NCI-H2107 treated with DMSO at 0.1 percent for 48 hours (cell line): ENCODE measurements at regions not wholly inside any gene's neighbourhood (a gene's known extent, or its start where the extent isn't known, plus 50 kb on each side); places are given as distances from the start of the nearest gene placed in this dataset.
A peak's percentile ranks its signal among the peaks of the same experiment; 100 is the strongest.
"Not testable (repeated sequence)": the region's sequence is repeated elsewhere in the genome, so short reads cannot be mapped to it uniquely, and the experiment has no call there.

Experiments used
- DNase-seq: peaks from one replicate; lab custom pipeline; 2025; ENCODE audit not compliant: unreplicated experiment; lab: John Stamatoyannopoulos, UW

GRCh38 chr13:34349091-34349722 is 531.3 kb downstream of the RFC3 start:
- DNase-seq, result no peak

DNA sequence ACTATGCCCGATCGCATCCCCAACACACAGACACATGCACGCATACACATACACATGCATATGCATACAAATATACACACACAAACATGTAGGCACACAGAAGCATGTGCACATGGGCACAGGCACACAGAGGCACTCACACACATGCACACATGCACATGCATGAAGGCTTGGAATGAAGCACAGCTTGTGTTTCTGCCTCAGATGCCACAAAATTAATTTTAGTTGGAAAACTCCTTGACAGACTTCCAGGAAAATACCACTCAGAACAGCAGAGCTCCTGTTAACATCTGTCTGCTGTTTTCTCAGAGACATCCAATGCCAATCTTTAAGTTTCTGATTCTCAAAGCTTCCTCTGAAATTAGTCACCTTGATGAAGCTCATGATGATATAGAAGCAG is 532.7 kb downstream of the RFC3 start:
- no peak for DNase-seq

DNA sequence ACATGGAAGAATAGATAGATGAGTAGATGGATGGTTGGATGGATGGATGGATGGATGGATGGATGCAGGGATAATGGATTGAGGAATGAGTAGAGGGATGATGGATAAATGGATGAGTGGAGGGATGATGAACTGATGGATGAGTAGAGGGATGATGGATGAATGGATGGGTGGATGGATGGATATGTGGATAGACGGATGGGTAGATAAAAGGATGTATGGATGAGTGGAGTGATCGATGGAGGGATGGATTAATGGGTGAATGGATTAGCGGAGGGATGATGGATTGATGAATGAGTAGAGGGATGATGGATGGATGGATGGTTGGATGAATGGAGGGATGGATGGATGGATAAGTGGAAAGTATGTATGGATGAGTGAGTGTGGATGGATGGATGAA is 533.2 kb downstream of the RFC3 start:
- DNase-seq, result no peak

GRCh38 chr13:34352958-34353357 is 535.0 kb downstream of the RFC3 start:
- DNase-seq, result no peak

- peak; percentile 5 for DNase-seq
Measured at GRCh38 chr13:34356686-34357434, 538.9 kb downstream of the RFC3 start.

DNA sequence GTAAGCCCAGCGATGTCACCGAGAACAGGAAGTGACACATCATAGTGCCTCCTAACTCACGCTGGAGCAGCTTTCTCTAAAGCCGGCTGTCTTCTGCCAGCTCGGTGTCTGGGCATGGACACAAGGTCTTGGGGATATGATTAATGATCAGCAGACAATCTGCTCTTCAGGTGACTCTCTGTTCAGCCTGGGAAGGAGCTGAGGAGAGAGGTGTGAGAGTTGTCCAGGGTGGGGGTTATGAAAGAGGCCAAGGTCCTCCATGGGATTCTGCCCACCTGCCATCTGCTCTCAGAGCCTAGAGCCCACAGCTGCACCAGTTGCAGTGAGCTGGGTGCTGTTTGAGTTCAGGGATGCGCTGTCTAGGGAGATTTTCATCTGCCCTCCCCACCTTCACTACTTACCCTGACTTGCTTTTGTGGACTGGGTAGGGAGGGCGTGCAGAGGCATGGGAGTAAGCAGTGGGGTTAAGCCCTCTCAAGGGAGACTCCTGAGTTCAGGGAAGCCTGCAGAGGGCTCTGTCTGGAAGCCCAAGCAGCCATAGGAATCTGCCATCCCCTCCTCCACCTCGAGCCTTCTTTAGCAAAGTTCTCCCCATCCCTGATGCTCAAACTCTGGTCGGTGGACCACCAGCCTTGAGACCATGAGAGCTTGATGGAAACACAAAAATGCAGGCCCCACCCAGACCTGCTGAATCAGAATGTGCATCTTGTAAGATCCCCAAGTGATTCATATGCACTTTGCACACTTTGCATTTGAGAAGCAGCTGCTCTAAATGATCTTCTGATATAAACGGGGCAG is 539.7 kb downstream of the RFC3 start:
- DNase-seq, result no peak

DNA sequence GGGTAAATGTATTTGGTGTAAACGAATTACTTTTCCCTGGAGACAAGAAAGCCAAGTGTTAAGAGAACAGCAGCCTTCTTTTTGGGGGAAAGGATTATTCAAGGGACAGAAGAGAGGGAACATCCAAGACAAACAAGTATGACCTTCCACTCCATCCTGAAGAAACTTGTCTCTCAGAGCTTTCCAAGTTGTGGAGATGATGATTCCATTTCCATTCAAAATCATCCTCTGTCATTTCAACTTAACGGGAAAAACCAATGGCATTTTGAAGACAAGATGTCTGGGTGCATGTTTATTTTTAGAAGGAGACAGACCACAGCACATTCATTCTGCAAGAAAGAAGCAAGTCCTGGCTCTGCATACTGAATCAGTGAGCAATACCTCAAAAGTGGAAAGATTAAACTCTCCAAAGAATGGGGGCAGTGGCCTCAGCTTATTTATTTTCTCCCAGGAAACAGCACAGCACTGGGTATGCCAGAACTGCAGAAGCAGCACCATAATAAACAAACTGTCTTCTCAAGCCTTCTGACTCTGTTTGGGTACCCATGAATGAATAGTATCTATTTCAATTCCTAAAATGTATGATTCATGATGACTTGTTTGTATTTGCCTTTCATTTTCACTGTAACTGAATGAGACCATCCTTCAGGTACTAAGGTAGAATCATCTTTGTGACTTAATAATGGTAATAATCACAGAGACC is 541.0 kb downstream of the RFC3 start:
- DNase-seq, result no peak

DNA sequence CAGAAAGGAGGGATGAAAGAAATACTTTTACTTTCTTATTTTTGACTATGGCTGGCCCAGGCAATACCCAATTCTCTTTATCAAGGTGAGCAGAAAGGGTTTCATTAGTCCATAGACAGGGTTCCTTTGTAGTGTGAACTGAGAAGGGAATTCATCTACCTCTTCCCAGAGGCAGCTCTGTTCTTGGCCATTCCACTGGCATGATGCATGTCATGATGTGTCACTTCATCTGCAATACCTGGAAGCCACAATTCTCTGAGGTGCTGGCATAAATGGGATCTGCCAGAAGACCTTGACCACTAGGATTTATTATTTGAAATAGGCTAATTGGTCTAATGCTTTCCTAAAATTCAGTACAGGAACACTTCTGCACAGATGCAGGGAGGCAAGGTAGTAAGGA is 542.8 kb downstream of the RFC3 start:
- no peak for DNase-seq

DNA sequence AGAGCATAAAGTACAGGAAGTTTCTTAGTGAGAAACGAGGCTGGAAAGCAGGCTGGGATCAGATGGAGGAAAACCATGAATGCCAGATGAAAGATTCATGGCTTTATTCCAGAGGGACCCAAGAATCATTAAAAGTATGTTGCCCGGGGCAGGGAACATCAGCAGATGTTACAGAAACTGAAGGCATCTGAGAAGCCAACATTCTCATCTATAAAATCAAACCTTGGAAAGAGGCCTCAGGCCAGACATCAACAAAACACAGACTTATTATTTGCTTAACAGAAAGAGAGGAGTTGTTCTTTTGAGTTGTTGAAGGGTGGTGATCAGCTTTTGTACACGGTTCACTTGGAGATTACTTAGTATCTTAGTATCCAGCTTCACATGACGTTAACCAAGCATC is 543.6 kb downstream of the RFC3 start:
- no peak for DNase-seq

GRCh38 chr13:34363266-34363665 is 545.3 kb downstream of the RFC3 start:
- DNase-seq, result no peak

GRCh38 chr13:34364633-34365032 is 546.7 kb downstream of the RFC3 start:
- no peak for DNase-seq

GRCh38 chr13:34369931-34370330 is 552.0 kb downstream of the RFC3 start:
- DNase-seq, result no peak

DNA sequence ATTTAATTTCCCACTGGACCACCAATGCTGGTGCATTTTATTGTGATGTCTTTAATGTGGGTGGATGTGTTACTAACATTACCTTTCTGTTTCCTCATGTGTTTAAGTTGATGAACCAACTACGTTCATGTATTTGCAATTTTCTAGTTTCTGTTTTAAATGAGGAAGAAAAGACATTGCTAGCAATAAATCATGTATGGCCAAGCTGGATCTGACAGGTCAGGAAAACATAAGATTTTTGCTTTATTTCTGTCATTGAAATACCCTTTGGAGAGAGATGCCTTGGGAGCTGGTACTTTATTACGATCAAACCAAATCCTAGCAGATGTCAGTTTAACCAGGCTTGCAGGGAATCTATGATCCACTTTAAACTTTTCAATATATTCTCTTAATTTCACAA is 553.2 kb downstream of the RFC3 start:
- no peak for DNase-seq

DNA sequence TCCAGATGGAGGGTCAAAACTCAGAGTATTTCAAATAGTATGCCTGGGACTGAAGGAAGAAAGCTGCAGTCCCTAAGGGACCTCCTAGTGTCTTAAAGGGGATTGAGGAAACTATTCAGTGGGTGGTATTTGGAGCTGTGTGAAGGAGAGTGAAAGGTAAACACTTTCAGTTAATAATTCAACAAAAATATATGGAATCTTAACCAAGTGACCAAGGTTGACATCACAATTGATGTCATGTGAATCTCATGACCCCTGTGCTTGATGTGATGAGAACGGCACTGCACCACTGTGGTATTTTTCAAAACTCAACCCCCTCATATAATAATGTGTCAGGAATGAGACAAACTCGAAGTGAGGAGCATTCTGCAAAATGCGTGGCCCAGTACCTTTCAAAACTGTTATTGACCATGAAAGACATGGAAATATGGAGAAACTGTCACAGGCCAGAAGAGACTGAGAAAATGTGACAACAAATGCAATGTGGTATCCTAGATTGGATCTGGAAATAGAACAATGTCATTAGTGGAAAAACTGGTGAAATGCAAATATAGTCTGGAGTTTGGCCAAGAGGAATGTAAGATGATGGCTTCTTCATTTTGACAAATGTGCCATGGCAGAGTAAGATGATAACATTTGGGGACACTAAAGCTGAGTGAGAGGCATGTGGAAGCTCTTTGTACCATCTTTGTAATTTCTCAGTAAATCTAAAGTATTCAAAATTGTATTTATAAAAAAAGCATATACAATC is 553.9 kb downstream of the RFC3 start:
- DNase-seq, result no peak

- DNase-seq, result no peak
Measured at GRCh38 chr13:34372581-34372980, 554.6 kb downstream of the RFC3 start.

DNA sequence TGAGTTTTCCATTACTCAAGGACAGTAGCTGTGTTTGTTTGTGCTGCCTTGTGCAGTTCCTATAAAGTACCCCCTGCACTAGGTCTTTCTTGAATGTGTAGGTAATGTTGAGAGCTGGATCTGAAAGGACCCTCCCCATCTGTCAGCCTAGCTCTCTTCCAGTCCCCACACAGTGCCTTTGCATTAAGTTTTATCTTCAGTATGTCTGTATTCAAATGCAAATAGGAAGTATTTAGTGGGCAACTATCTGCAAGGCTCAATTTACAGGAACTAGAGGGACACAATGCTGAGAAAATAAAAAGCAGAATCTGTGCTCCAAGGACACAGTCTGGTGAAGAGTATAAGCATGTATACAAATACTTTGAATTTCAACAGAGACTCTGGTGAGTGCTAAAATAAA is 558.5 kb downstream of the RFC3 start:
- no peak for DNase-seq

GRCh38 chr13:34381228-34381627 is 560.8 kb upstream of the NBEA start:
- DNase-seq, result no peak

DNA sequence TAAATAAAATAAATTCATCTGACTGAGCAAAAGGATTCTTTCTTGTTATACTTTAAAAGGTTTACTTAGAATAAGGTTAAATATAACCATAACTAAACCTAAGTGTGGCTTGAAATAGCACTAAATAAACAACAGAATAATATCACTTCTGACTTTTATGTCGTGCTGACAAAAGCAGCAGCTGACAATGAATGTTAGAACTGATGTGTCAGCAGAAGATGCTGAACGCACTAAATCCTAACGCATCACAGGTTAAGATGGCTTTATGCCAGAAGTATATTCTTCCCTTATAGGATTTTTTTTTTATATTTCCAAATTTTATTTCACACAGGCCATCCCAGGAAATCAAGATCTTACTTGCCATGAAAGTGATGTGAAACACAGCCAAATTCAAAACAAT is 558.3 kb upstream of the NBEA start:
- no peak for DNase-seq

DNA sequence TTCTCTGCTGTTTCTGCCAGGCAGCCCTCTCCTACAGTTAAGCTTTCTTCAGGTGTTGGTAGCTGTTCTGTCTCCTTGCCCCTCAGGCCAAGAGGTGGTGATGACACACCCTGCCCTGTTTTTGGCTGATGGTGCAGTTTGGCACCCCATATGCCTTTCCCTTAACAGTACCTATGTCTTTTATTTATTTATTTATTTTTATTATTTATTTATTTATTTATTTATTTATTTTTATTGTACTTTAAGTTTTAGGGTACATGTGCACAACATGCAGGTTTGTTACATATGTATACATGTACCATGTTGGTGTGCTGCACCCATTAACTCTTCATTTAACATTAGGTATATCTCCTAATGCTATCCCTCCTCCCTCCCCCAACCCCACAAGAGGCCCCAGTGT is 555.8 kb upstream of the NBEA start:
- DNase-seq, result not testable (repeated sequence)

DNA sequence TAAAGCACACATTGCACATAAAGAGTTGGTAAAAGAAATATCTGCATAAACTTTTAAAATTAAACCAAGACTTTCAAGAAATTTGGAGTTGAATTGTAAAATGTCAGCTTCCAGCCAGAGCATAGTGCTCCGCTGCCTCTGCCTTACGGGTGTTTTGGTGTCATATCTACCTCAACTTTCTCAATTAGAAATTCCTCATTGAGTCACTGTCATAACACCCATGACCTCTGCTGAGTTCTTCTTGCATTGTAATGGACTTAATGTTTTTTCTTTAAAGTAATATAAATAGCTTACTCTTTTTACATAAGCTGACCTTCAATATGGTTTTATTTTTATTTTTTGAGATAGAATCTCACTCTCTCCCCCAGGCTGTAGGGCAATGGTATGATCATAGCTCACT is 551.0 kb upstream of the NBEA start:
- DNase-seq, result no peak

DNA sequence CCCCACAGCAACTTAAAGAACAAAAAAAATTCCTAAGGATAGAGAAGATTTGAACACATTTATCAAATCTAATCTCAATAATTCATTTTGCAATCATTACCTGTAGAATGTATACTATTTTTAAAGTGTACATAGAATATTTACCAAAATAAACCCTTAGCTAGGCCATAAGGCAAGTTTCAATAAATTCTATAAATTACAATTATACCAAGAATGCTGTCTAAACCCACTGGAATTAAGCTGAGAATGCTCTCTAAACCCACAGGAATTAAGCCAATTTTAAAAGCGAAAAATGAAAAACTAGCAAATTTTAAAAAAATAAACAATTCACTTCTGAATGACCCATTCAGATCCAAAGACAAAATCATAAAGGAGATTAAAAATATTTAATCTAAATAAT is 540.4 kb upstream of the NBEA start:
- DNase-seq, result no peak
